OCI-LY7 (cell line): ENCODE measurements at regions not wholly inside any gene's neighbourhood (a gene's known extent, or its start where the extent isn't known, plus 50 kb on each side); places are given as distances from the start of the nearest gene placed in this dataset.

Experiments
- CTCF ChIP-seq: fragments of 200-600 bp; sonication (generic); conservative IDR thresholded peaks from 2 replicates; pipeline ENCODE4 v1.5.1; 2014; ENCODE audit warnings: mild to moderate bottlenecking, antibody characterized with exemption, low read length, moderate library complexity, mixed read lengths
- EZH2phosphoT487 ChIP-seq: fragments of 200-600 bp; sonication (generic); IDR thresholded peaks from 2 replicates; pipeline ENCODE4 v1.6.1; 2018; ENCODE audit warnings: low read depth, borderline replicate concordance, mild to moderate bottlenecking, mixed run types, antibody characterized with exemption, low read length, moderate library complexity, mixed read lengths

GRCh38 chr18:29012364-29012763, 835.4 kb upstream of the CDH2 start:
- TF ChIP-seq CTCF = no peak
- no peak for TF ChIP-seq EZH2phosphoT487
